ENCODE measurements at regions not wholly inside any gene's neighbourhood (a gene's known extent, or its start where the extent isn't known, plus 50 kb on each side); places are given as distances from the start of the nearest gene placed in this dataset.

DNA sequence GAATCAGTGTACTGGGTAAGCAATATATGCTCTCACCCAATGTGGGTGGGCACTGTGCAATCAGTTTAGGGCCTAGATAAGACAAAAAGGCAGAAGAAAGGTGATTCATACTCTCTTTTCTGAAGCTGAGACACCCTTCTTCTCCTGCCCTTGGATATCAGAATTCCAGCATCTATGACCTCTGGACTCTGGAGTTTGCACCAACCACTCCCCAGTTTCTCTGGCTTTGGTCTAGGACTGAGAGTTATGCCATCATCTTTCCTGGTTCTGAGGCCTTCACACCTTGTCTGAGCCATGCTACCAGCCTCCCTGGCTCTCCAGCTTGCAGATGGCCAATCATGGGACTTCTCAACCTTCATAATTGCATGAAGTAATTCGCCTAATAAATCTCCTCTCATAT is 724.6 kb upstream of the TYRP1 start:
- no peak for DNase-seq

DNA sequence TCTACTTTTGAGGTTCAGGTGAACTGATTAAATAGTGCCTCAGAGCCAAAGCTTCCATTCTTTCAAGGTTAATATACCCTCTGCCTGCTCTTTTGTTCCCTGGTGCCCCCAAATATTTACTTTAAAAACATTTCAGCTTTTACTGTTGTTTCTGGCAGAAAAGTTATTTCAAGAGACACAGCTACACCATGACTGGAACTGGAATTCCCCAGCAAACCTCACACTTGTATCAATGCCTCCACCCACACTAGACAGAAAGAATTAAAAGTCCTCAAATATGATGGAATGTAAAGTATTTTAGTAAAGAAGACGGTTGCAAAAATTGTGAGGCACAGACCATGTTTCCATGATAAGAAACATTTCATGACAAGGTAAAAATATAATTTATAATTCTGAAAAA is 720.2 kb upstream of the TYRP1 start:
- DNase-seq = no peak

DNA sequence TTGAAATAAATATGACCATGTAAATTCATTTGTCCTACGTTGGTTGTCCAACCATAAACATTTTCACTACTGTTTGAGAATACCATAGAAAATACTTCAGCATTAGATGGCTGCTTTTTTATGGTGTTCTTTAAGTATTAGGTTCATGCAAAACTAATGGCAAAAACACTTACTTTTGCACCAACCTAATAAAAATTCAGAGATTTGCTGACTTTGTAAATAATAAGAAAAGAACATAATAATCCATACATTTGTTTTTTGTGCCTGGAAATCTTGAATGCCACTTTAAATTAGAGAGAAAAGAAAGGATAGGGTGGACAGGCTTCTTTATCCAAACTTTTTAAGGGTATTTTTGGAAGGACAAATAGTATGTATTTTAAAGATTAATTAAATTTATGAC is 719.7 kb upstream of the TYRP1 start:
- DNase-seq = no peak

DNA sequence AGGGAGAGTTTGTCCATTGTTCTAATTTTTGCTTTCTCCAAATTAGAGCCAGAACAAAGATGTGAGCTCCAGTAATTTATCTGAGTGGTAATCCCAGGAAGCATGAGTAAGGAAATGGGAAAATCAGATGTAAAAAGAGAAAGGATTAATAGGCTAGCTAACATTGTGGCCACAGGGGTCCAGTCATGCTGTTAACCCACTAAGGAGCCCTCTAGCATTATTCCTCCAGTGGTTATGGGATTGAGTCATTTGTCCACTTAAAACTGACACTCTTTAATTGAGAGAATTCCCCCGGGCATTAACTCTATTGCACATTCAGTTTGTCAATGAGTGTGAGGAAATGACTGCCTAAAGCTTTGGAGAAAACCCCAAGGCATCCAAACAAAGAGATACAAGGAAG is 700.3 kb upstream of the TYRP1 start:
- DNase-seq = no peak

DNA sequence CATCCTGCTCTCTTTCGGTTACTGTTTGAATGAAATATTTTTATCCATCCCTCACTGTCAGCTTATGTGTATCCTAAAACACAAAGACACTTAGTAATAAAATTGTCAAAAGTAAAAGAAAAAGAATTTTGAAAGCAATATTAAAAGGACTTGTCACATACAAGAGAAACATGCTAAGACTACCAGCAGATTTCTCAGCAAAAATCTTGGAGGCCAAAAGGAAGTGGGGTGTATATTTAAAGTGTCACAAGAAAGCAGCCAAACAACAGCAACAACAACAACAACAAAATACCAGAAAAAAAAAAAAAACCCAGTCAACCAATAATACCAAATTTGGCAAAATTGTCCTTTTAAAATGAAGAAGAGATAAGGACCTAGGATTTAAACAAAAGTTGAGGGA is 678.7 kb upstream of the TYRP1 start:
- DNase-seq = no peak

DNA sequence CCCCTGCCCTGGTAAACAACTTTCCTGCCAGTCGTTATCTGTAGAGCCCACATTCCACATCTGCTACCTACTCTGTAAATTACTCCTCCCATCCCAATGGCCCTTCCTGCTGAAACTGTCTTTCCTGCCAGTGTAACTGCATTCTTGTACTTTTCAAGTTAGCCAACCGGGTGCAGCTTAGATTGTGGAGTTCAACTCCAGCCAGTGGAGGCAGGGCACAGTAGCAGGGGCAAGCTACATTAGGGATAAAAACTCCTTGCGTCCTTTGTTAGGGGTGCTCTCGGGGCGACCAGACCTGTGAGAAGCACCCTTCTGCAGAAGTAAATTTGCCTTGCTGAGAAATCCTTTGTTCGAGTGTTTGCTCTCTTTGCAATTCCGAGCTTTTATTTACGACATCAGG is 639.0 kb upstream of the TYRP1 start:
- DNase-seq = no peak

DNA sequence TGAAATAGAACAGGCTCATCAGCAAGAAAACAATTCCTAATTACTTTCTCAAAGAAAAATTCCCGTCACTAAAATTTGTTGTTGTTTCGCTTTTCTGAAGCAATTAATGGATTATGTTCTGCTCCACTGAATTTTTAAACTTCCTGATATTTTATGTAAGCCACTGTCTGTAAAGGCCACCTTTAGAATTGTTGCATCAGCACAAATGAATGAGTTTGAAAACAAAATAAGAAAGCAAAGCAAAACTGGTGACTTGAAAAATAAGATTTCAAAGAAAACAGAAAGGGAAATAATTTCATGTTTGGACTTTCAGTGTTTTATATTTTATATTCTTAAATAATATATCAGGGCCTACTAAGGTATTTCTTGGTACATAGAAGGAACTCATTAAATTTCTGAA is 636.3 kb upstream of the TYRP1 start:
- no peak for DNase-seq

DNA sequence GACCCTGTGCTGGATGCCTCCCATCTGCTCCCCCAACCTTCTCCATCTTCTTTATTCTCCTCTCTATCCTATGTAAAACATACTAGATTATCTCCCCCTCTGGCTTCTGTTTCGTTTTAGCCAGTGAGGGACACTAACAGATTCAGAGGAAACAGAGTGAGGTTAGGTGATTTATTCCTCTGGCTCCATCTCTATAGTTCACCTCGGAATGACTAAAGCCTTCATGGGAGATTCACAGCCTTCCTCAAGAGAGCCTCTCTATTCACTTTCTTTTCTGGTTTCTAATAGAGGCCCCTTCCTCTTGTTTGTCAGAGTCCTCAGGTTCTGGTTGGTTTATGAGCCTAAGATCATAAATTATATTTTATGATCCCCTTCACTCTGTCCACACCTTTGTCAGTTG is 633.1 kb upstream of the TYRP1 start:
- DNase-seq = no peak

DNA sequence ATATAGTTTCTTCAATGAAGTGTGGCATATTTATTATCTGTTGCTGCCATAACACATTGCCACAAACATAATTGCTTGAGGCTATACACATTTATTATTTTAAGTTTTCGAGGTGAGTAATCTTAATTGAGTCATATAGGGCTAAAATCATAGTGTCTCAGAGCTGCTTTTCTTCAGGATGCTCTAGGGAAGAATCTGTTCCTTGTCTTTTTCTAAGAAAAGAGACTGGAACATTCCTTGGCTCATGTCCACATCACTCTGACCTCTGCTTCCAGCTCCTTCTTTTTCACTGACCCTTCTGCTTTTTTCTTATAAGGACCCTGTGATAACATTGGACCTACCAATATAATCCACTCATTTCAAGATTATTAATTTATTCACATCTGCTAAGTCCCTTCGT is 632.4 kb upstream of the TYRP1 start:
- no peak for DNase-seq

DNA sequence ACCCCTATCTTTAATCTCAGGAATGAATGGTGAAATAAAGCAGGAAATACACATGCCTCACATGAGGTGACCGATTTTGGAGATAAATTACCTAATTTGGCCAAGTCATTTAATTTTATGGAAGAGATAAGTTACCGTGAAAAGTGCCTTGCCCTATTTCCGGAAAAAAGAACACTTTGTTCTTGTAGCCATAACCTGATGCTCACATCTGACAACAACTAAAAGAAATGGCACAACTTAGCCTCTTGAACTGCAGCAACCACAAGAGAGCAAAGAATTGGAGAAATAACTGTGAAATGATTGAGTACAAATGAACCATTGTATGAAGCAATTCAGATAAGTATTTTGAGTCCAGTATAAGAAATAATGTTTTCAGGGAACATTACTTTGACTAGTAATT is 628.1 kb upstream of the TYRP1 start:
- no peak for DNase-seq

DNA sequence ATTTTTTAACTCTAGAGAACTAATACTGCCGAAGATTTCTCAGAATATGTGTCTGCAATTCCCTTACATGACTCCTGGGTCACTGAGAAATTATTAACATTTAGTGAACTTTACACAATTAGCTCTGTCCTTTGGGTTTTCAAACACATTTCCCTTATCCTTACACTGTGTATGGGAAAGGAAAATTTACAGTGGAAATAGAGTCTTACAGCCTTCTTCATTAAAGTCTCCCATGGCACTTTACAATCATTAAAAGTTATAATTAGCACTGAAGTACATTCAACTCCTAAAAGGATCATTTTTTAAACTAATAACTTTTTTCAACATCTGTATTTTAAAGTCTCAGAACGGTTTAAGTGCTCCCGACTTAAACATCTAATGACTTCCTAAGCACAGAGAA is 627.5 kb upstream of the TYRP1 start:
- DNase-seq = no peak

DNA sequence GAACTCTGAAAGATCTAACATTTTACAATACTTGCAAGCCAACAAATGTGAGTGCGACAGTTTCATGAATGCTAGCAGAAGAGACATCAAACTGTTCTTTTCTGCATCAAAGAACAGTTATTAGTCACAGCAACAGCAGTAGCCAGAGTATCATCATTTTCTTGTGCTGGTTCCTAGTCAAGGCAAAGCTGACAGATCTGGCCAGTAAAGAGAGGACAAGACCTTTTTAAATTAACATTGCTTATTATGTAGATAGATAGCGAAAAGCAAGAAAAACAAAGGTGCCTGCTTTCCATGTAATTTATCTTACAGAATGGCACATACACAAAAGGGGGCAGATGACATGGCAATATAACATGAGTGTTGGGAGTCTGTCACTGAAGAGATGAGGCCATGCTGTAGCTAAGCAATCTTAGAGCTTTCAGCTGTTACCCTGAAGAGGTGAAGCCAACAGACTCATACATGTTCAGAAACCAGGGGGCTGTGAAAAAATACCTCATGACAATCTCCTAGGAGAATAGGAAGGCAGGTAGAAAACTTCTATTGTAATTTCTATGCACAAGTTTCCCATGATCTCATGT is 626.6 kb upstream of the TYRP1 start:
- DNase-seq = no peak

DNA sequence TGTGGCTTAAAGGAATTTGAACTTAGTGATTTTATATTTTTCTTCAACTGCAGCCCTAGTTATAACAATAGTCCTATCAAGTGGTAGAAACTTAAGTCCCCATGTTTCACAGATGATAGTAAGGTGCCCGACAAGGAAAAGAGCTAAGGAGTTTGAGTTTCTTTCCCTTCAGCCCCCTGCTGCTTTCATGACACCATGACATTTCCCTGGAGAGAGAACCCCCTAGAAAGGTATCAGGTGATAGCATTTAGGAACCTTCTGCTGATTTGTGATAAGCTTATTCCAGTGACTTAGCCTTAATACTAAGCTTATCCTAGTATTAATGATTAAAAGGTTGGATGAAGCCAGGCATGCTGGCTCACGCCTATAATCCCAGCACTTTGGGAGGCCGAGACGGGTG is 623.8 kb upstream of the TYRP1 start:
- DNase-seq = no peak

DNA sequence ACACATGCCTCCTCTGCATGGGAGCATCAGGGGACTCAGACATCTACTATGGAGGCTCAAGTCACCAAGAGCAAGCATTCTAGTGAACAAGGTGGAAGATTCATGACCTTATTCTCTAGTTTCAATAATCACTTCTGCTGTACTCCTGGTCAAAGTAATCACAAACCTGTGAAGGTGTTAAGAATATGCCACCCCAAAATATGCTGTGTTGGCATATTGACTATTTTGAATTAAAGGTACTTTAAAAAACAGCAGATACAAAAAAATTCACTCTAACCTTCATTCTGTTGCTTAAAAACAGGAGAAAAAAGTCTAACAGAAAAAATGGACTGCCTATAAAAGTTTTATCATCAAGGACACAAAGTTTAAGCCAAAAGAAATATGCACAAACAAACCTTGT is 607.8 kb upstream of the TYRP1 start:
- no peak for DNase-seq

DNA sequence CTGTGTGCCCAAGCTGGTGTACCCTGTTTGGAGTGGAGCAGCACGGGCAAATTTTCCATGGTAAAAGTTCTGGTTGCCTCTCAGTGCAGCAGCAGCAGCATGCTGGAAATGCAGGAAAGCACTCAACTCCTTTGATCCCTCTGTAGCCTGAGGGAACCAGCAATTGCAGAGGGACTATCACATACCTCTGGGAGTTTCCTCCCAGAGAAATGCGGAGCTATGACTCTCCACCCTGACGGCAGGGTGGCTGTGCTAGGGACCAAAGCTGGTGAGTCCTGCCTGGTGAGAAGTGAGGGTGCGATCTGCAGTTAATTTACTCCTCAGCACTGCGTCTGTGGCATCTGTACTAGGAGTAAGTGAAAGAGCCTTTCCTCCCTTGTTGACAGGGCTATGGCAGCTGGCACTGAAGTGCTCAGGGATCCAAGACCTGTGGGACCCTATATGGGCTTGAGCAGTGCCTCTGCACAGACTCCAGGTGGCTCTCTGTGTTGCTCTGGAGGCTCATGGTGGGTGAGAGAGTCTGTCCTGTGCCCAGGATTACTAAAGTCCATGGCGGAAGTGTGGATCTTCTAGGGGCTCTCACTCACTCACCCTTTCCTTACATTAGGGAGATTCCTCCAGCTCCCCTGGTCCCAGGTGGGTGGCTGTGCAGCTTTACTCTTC is 601.2 kb upstream of the TYRP1 start:
- DNase-seq = no peak

DNA sequence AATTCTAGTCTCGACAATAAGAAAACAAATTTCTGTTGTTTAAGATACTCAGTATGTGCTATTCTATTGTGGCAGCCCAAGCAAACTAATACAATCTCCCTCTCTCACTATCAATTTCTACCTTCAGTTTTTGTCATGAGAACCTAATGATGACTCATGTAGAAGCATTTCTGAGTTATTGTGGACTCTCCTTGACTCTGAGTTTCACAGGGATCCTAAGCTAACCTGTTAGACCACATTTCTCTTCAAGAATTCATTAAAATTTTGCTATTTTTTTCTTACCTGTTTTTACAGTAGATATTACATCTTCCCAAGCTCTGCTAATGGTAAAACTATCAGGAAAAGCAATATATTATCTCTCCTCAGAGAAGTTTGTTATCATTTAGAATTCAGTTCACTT is 599.1 kb upstream of the TYRP1 start:
- DNase-seq = no peak

DNA sequence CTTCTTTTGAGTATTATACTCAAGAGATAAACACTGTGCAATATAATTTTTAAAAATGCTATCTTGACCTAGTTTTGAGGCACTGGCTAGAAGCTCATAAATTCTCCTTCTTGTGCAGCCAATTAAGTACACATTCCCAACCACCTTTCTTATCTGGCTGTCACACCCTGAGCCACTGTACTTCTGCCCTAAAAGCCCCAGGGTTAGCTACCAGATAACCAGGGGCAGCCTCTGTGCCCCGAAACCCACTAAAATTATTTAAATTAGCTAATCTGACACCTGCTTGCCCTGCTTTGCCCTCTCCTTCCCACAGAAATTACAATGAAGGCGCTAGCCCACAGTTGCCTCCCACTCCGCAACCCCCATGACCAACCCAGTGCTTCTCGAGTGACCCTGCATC is 597.3 kb upstream of the TYRP1 start:
- DNase-seq = no peak

DNA sequence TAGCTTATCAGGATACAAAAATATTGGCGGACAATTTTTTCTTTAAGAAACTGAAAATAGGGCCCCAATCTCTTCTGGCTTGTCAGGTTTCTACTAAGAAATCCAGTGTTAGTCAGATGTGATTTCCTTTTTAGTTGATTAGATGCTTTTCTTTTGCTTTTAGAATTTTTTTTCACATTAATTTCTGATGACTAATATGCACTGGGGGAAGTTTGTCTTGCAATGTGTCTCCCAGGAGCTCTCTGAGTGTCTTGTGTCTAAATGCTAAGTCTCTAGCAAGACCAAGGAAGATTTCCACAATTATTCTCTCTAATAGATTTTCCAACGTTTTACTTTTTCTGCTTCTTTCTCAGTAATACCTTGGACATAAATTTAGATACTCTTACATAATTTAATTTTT is 559.8 kb upstream of the TYRP1 start:
- no peak for DNase-seq

DNA sequence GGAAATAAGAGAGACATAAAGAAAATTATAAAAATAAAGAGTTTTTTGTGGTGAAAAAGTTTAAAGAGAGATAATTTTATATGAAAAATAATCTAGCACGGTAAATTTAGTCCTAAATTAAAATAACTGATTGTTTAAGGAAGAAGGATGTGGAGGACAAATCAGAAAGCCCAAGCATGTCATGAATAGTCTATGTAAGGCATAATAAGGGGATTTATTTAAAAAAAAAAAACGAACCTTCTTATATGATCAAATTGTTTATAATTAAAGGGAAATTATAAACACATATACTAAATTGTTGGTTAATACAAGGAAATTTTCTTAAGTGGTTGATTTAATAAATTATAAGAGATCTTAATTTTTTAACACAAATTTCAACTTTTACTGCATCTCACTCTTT is 551.8 kb upstream of the TYRP1 start:
- DNase-seq = no peak

DNA sequence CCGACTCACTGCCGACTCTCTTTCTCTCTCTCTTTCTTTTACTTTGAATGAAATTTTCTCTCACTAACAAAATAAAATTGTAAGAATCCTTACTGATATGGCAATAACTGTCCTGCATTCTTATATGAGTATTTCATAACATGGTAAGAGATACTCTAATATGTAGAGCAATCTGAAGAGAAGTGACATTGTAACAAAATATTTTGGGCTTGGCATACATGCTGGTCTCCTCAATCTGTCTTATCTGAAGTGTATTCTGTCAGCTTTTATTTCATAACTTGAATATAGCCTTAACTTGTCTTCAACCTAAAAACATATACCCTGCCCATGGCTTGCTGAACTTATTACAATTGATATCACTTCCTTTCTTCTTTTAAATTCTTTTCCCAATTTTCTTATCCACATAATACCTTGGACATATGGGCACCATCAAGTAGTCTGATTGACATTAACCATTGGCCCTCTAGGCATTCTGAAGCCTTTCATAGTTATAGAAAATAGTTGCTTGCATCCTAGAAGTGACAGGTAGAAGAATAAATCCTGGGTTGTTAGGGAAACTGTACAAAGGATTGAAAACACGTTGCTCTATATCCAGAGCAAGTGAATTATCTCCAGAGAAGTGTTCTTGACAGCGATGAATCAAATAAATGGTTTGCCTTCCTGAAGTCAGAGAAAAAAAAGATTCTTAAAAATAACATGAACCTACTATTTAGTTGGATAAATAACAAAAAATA is 537.6 kb upstream of the TYRP1 start:
- no peak for DNase-seq

DNA sequence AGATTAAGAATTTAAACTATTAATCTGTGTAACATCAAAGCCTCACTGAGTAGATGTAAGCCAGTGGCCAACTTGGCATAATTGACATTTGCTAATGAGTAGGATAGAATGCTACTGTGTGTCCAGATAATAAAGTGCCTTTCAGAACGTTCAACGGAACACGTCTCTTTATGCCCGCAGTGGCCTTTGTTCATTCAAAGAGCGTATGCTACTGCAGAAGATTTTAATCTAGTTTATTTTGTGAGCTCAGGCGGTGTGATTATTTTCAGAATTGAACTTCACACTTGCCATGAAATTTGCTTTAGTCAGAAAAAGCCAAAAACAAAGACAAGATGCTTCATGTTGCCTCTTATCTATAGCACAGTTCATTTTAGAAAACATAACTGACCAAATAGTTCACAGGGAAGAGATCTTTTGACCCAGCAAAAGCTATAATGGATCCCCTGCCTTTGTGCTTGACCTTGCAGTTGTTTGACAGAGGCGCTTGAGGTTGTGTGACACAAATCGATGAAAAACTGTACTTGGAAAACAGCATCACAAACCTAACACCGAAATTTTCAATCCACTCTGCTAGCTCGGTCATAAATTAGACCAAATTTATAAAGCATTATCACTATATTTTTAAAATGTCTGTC is 530.9 kb upstream of the TYRP1 start:
- DNase-seq = no peak

DNA sequence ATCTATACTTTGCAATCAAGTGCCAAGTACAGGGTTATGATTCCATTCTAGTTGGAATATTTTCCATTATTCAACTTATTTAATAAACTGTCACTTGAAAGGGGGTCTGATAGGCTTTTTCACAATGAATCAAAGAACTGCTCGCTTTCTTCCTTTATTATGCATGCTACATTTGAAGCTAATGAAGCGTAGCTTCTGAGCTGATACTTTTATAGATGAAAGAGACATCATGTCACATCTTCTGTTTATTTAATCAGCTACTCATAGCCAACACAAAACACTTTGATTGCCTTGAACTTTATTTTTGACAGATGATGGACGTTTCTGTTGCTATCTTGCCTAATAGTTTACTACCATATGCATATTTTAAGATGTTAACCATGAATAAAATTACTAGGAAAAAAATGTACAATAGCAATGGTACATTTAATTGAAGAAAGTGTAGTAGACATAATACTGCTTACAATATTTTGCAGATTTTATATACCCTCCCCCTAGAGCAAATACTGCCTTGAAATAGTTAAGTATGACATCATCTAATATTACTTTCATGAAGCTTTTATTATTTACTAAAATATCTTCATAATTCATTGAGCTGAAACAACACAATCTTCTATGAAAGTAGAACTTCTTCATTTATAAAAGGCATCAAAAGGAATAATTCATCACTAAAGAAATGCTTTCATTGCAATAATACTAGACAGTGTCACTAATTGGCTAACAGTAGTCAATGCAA is 529.3 kb upstream of the TYRP1 start:
- DNase-seq = no peak

DNA sequence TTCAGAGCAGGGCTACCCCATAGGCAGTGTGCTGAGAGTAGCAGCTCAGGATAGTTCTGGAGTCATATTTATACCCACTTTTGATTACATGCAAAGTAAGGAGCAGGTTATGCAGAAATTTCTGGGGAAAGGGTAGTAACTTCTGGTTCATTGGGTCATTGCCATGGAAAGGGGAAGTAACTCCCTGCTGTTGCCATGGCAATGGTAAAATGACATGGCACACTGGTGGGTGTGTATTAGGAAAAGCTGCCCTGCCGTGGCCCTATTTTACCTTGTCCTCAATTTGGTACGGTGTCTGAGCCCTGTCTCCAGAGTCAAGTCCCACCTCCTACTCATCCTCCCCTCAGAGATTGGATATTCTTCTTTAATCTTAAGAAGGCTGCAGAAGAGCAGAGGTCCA is 526.7 kb upstream of the TYRP1 start:
- no peak for DNase-seq

DNA sequence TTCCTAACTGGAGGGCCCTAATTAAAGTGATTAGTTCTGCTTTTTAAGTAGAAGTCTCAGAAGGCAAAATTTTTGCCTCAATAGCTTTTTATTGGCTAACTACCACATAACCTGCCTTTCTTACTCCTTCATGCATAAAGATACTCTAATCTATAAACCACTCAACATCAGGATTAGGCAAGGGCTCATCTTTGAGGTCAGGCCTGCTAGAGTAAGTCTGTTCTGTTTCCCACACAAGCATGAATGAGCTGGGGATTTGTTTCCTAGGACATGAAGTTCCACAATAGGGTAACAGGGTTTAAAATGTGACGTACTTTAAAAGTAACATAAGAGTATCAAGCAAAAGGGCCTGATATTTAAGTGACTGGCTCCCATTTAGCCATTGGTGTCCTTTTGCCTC is 522.7 kb upstream of the TYRP1 start:
- no peak for DNase-seq

Data from NCI-H1930 (cell line).